HCT116 (cell line): ENCODE measurements at regions not wholly inside any gene's neighbourhood (a gene's known extent, or its start where the extent isn't known, plus 50 kb on each side); places are given as distances from the start of the nearest gene placed in this dataset.

ENCODE experiments used
- ATAC-seq: fragments of 200-7000 bp; cut with Tn5 transposase; 2 replicates; pipeline ENCODE4 v1.9.1; 2020; ENCODE audit warnings: mild to moderate bottlenecking, moderate library complexity
- BruUV-seq: library from RNA; stranded (reverse); fragments of 400-500 nt; replicated peaks from 2 replicates; lab custom pipeline; 2021; lab: Mats Ljungman, UMichigan
- CTCF ChIA-PET: fragments of 300-600 bp; sonication (Branson Sonifier 250); formaldehyde crosslinking; loops from one replicate; lab custom pipeline; 2021; ENCODE audit warnings: antibody characterized with exemption; lab: Charles Lee
- POLR2A ChIA-PET: fragments of 300-600, 350-600 bp; sonication (Branson Sonifier 250); formaldehyde crosslinking; loops from one replicate; lab custom pipeline; 2021; ENCODE audit warnings: antibody characterized with exemption; lab: Charles Lee
- RAD21 ChIA-PET, 2 experiments: fragments of 300-600 bp; sonication (Branson Sonifier 250); formaldehyde crosslinking; loops; one replicate each; lab custom pipeline; 2023; ENCODE audit warnings: low total read pairs in 2 of 2; ENCODE audit not compliant: uncharacterized antibody in 2 of 2, unreplicated experiment in 2 of 2, low non-redundant PET in 1 of 2; lab: Charles Lee
- DNase-seq: peaks from one replicate; pipeline ENCODE4 v3.0.0-alpha.2; 2010; ENCODE audit warnings: low read depth, low spot score
- H2AFZ ChIP-seq: fragments of 200-600 bp; shearing (Covaris generic), sonication (generic); 2 replicates; pipeline ENCODE4 v1.6.1; 2017; ENCODE audit warnings: low read depth, mixed run types, mixed read lengths, antibody characterized with exemption, low read length; ENCODE audit not compliant: poor library complexity, severe bottlenecking
- H3K27ac ChIP-seq: 2 replicates; pipeline ENCODE4 v1.5.1; 2012; ENCODE audit warnings: low read depth, low read length
- H3K27me3 ChIP-seq: fragments of 200-600 bp; sonication (generic); 2 replicates; pipeline ENCODE4 v1.6.1; 2016; ENCODE audit warnings: mixed run types, low read length, mixed read lengths; ENCODE audit not compliant: insufficient read depth
- H3K36me3 ChIP-seq, 2 experiments: fragments of 200-500 bp in 1 of 2; fragments of 200-600 bp in 1 of 2; sonication (Bioruptor generic) in 1 of 2; sonication (generic) in 1 of 2; 2 replicates each; pipeline versions ENCODE4 v1.5.1 to v1.6.1; 2014 to 2016; ENCODE audit warnings: low read length in 2 of 2, inconsistent platforms in 1 of 2, mixed read lengths in 1 of 2, mixed run types in 1 of 2; ENCODE audit not compliant: insufficient read depth in 2 of 2, control insufficient read depth in 1 of 2
- H3K4me1 ChIP-seq, 2 experiments: fragments of 200-600 bp in 1 of 2; sonication (generic) in 1 of 2; 2 replicates each; pipeline versions ENCODE4 v1.5.1 to v1.6.1; 2012 to 2017; ENCODE audit warnings: low read length in 2 of 2, inconsistent platforms in 1 of 2, mild to moderate bottlenecking in 1 of 2, mixed read lengths in 1 of 2, mixed run types in 1 of 2, moderate library complexity in 1 of 2; ENCODE audit not compliant: insufficient read depth in 2 of 2, control insufficient read depth in 1 of 2
- H3K4me2 ChIP-seq: fragments of 200-600 bp; sonication (generic); 2 replicates; pipeline ENCODE4 v1.6.1; 2017; ENCODE audit warnings: mixed run types, low read length, mixed read lengths
- H3K4me3 ChIP-seq, 2 experiments: fragments of 200-600 bp in 1 of 2; sonication (generic) in 1 of 2; replicated peaks in 1 of 2; 2 replicates each; pipeline ENCODE4 v1.5.1; 2011 to 2016; ENCODE audit warnings: low read length in 2 of 2, control low read depth in 1 of 2, low read depth in 1 of 2, mild to moderate bottlenecking in 1 of 2, mixed read lengths in 1 of 2, mixed run types in 1 of 2
- H3K79me2 ChIP-seq: fragments of 200-600 bp; sonication (generic); 2 replicates; pipeline ENCODE4 v1.6.1; 2017; ENCODE audit warnings: mild to moderate bottlenecking, mixed run types, low read length, moderate library complexity, mixed read lengths; ENCODE audit not compliant: insufficient read depth
- H3K9ac ChIP-seq: fragments of 200-600 bp; sonication (generic); 2 replicates; pipeline ENCODE4 v1.6.1; 2016; ENCODE audit warnings: low read length, mixed read lengths
- H3K9me2 ChIP-seq: fragments of 200-600 bp; sonication (generic), shearing (Covaris generic); 2 replicates; pipeline ENCODE4 v1.6.1; 2017; ENCODE audit warnings: mixed run types, mild to moderate bottlenecking, moderate library complexity; ENCODE audit not compliant: insufficient read depth
- H3K9me3 ChIP-seq, 2 experiments: fragments of 200-500 bp in 1 of 2; fragments of 200-600 bp in 1 of 2; sonication (Bioruptor generic) in 1 of 2; sonication (generic) in 1 of 2; 2 replicates each; pipeline ENCODE4 v1.6.1; 2014 to 2017; ENCODE audit warnings: low read length in 2 of 2, mixed read lengths in 2 of 2, inconsistent platforms in 1 of 2, low read depth in 1 of 2, mild to moderate bottlenecking in 1 of 2, mixed run types in 1 of 2, moderate library complexity in 1 of 2; ENCODE audit not compliant: control insufficient read depth in 1 of 2, insufficient read depth in 1 of 2
- H4K20me1 ChIP-seq: fragments of 200-600 bp; sonication (generic), shearing (Covaris generic); 2 replicates; pipeline ENCODE4 v1.6.1; 2017; ENCODE audit warnings: mixed run types, mild to moderate bottlenecking, moderate library complexity; ENCODE audit not compliant: insufficient read depth
- CEBPB ChIP-seq: IDR thresholded peaks from 2 replicates; pipeline ENCODE4 v1.6.1; 2012; ENCODE audit warnings: low read depth
- FOSL1 ChIP-seq: IDR thresholded peaks from 2 replicates; pipeline ENCODE4 v1.6.1; 2012; ENCODE audit warnings: low read depth
- MAX ChIP-seq: IDR thresholded peaks from 2 replicates; pipeline ENCODE4 v1.6.1; 2012
- POLR2A ChIP-seq: IDR thresholded peaks from 2 replicates; pipeline ENCODE4 v1.7.0; 2011; ENCODE audit warnings: borderline replicate concordance; ENCODE audit not compliant: insufficient read depth, insufficient read length; ENCODE audit errors: extremely low read depth
- POLR2AphosphoS5 ChIP-seq: IDR thresholded peaks from 2 replicates; pipeline ENCODE4 v1.6.1; 2011; ENCODE audit warnings: mild to moderate bottlenecking, low read depth, low read length, moderate library complexity
- RAD21 ChIP-seq: IDR thresholded peaks from 2 replicates; pipeline ENCODE4 v1.6.1; 2012; ENCODE audit warnings: low read depth, mild to moderate bottlenecking
- SIN3A ChIP-seq: IDR thresholded peaks from 2 replicates; pipeline ENCODE4 v1.6.1; 2012; ENCODE audit warnings: low read depth
- SP1 ChIP-seq: IDR thresholded peaks from 2 replicates; pipeline ENCODE4 v1.6.1; 2012; ENCODE audit warnings: low read depth
- SRF ChIP-seq: IDR thresholded peaks from 2 replicates; pipeline ENCODE4 v1.6.1; 2012; ENCODE audit warnings: low read depth
- TCF7L2 ChIP-seq: IDR thresholded peaks from 2 replicates; pipeline ENCODE4 v1.7.0; 2011; ENCODE audit warnings: borderline replicate concordance, inconsistent platforms; ENCODE audit not compliant: insufficient read depth, insufficient read length; ENCODE audit errors: extremely low read depth
- YY1 ChIP-seq: IDR thresholded peaks from 2 replicates; pipeline ENCODE4 v1.6.1; 2011; ENCODE audit warnings: low read length, low read depth, moderate library complexity, mild to moderate bottlenecking; ENCODE audit not compliant: insufficient replicate concordance; ENCODE audit errors: extremely low read depth
- ZBTB33 ChIP-seq: IDR thresholded peaks from 2 replicates; pipeline ENCODE4 v1.6.1; 2011; ENCODE audit warnings: mild to moderate bottlenecking, low read length, moderate library complexity; ENCODE audit not compliant: insufficient replicate concordance; ENCODE audit errors: extremely low read depth
- ZNF274 ChIP-seq: fragments of 200-500 bp; sonication (Bioruptor generic); IDR thresholded peaks from 2 replicates; pipeline ENCODE4 v1.6.1; 2014; ENCODE audit warnings: mild to moderate bottlenecking, low read depth, low read length, inconsistent platforms
- intact Hi-C: fragments of 100-400 bp; cut with micrococcal nuclease; formaldehyde crosslinking; loops from 2 replicates; pipeline ENCODE4 v1.10.0; 2022
- TF ChIP-seq, protein P1 (sequence below), 3 experiments: fragments of 200-600 bp in 1 of 3; sonication (generic) in 1 of 3; IDR thresholded peaks in 2 of 3; conservative IDR thresholded peaks in 1 of 3; 2 replicates each; pipeline ENCODE4 v1.5.1; 2012 to 2017; ENCODE audit warnings: low read depth in 2 of 3, low read length in 2 of 3, antibody characterized with exemption in 1 of 3, borderline replicate concordance in 1 of 3, control low read depth in 1 of 3, mild to moderate bottlenecking in 1 of 3, mixed read lengths in 1 of 3, mixed run types in 1 of 3, moderate library complexity in 1 of 3; ENCODE audit not compliant: insufficient read depth in 1 of 3

DNA sequence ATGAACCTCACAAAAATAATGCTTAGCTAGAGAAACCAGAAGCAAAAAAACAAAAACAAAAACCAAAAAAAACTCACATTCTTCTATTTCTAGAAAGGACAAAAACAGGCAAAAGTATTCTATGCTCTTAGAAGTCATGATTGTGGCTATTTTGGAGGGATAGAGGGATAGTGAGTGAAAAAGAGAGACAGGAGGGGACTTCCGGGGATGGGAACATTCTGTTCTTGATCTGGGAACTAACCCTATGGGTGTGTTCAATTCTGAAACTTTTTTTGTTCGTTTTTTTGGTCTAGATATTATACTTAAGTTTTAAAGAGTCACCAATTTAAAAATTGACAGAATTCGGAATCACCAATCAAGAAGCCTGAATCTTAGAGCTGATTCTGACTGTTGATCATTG lies 120.0 kb upstream of the TPM1 start:
- RAD21 ChIA-PET = no interaction called here
- no peaks in the 10 kb centered on the region for H3K4me1 ChIP-seq
- no peaks in the 10 kb centered on the region for H3K79me2 ChIP-seq
- H3K9ac ChIP-seq = no peak overlapping the region
- no peaks in the 10 kb centered on the region for H3K9me2 ChIP-seq
- DNase-seq (no peak), ATAC-seq (no peak)
- TF ChIP-seq POLR2A (no peak), TCF7L2 (no peak)
- no peaks in the 10 kb centered on the region for H3K9me3 ChIP-seq
- no peaks in the 10 kb centered on the region for H4K20me1 ChIP-seq
- CTCF ChIA-PET = no interaction called here
- H3K27me3 ChIP-seq = no peaks in the 10 kb centered on the region
- no peak overlapping the region for H3K4me2 ChIP-seq
- no peak overlapping the region for H3K27ac ChIP-seq
- BruUV-seq = no TSS peak
- POLR2A ChIA-PET = no interaction called here
- intact Hi-C loops = no loop called here
- no peaks in the 10 kb centered on the region for H3K36me3 ChIP-seq
- H2AFZ ChIP-seq = peak overlapping the region; percentile 5
- no peak overlapping the region for H3K4me3 ChIP-seq

DNA sequence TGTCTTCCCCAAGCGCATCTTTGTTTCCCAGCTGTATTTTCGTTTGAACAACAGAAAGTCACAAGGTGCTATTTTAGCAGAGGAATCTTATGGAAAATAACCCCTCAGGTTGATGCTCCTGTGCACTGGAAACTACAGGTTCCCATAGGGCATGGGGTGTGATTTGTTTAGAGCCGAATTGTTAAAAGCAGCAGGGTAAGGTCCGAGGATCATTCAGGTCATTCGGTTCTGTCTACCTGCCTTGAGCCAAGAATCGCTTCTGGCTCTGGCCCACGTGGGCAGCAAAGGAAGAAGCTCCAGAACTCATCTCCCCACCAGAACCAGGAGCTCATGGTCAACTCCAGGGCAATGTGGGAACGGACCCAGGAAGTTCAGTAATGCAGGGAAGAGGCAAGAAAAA lies 116.7 kb upstream of the TPM1 start:
- BruUV-seq = no TSS peak
- H3K4me2 ChIP-seq = no peak overlapping the region
- TF ChIP-seq SRF = no peak
- TF ChIP-seq YY1 = no peak
- TF ChIP-seq ZBTB33 = no peak
- TF ChIP-seq ZNF274 = no peak
- no peak for TF ChIP-seq RAD21
- TF ChIP-seq, protein P1, sequence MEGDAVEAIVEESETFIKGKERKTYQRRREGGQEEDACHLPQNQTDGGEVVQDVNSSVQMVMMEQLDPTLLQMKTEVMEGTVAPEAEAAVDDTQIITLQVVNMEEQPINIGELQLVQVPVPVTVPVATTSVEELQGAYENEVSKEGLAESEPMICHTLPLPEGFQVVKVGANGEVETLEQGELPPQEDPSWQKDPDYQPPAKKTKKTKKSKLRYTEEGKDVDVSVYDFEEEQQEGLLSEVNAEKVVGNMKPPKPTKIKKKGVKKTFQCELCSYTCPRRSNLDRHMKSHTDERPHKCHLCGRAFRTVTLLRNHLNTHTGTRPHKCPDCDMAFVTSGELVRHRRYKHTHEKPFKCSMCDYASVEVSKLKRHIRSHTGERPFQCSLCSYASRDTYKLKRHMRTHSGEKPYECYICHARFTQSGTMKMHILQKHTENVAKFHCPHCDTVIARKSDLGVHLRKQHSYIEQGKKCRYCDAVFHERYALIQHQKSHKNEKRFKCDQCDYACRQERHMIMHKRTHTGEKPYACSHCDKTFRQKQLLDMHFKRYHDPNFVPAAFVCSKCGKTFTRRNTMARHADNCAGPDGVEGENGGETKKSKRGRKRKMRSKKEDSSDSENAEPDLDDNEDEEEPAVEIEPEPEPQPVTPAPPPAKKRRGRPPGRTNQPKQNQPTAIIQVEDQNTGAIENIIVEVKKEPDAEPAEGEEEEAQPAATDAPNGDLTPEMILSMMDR (IDR thresholded peaks at IDR 0.05 in 2 of 3, conservative IDR thresholded peaks at IDR 0.05 in 1 of 3; ENCODE audit: borderline replicate concordance in 1 of 3, insufficient read depth in 1 of 3, low read depth in 2 of 3, low read length in 2 of 3) = no peak
- no peak for TF ChIP-seq FOSL1
- no peak for TF ChIP-seq SIN3A
- TF ChIP-seq CEBPB = no peak
- TF ChIP-seq SP1 = no peak
- no peak for TF ChIP-seq POLR2AphosphoS5
- TF ChIP-seq TCF7L2 = no peak
- TF ChIP-seq MAX = no peak
- no peak for TF ChIP-seq POLR2A

More for the DNA sequence above, 116.7 kb upstream of the TPM1 start:
- Histone ChIP-seq H3K4me1 (peaks cover 0 to 18% of the 10 kb centered on the region in 2 experiments; a peak in 2 of 4 replicates), H3K9me2 (no peaks in the 10 kb centered on the region), H4K20me1 (no peaks in the 10 kb centered on the region), H3K9ac (no peak overlapping the region), H3K9me3 (no peaks in the 10 kb centered on the region), H2AFZ (no peak overlapping the region), H3K36me3 (no peaks in the 10 kb centered on the region), H3K27ac (no peak overlapping the region), H3K79me2 (no peaks in the 10 kb centered on the region), H3K27me3 (no peaks in the 10 kb centered on the region), H3K4me3 (no peak overlapping the region)
- POLR2A ChIA-PET = no interaction called here
- intact Hi-C loops = no loop called here
- DNase-seq (no peak), ATAC-seq (no peak)
- RAD21 ChIA-PET = no interaction called here
- CTCF ChIA-PET = no interaction called here
